BLaER1 treated with 17β-estradiol and CSF1 and Interleukin-3, amounts not matched to agents 10 nM and 100 nM (cell line): ENCODE measurements at regions not wholly inside any gene's neighbourhood (a gene's known extent, or its start where the extent isn't known, plus 50 kb on each side); places are given as distances from the start of the nearest gene placed in this dataset.

Source experiments
- H3K27ac ChIP-seq, 11 experiments: shearing (Covaris generic); formaldehyde crosslinking; 2 replicates each; pipeline ENCODE4 v1.8.1; 2022
- H3K27me3 ChIP-seq, 11 experiments: shearing (Covaris generic); formaldehyde crosslinking; 2 replicates each; pipeline ENCODE4 v1.8.1; 2022
- H3K36me3 ChIP-seq, 11 experiments: shearing (Covaris generic); formaldehyde crosslinking; 2 replicates each; pipeline ENCODE4 v1.8.1; 2022
- H3K4me1 ChIP-seq, 10 experiments: shearing (Covaris generic); formaldehyde crosslinking; 2 replicates each; pipeline ENCODE4 v1.8.1; 2022
- H3K4me2 ChIP-seq, 11 experiments: shearing (Covaris generic); formaldehyde crosslinking; 2 replicates each; pipeline ENCODE4 v1.8.1; 2022
- H3K4me3 ChIP-seq, 10 experiments: shearing (Covaris generic); formaldehyde crosslinking; 2 replicates each; pipeline ENCODE4 v1.8.1; 2022
- H3K9ac ChIP-seq, 11 experiments: shearing (Covaris generic); formaldehyde crosslinking; 2 replicates each; pipeline ENCODE4 v1.8.1; 2022
- H3K9me3 ChIP-seq, 11 experiments: shearing (Covaris generic); formaldehyde crosslinking; replicated peaks in 1 of 11; 2 replicates each; pipeline ENCODE4 v1.8.1; 2022
- H4K20me1 ChIP-seq, 11 experiments: shearing (Covaris generic); formaldehyde crosslinking; 2 replicates each; pipeline ENCODE4 v1.8.1; 2022
- Cebpa-rat ChIP-seq, 11 experiments: shearing (Covaris generic); IDR thresholded peaks; 2 replicates each; pipeline ENCODE4 v1.8.1; 2022

DNA sequence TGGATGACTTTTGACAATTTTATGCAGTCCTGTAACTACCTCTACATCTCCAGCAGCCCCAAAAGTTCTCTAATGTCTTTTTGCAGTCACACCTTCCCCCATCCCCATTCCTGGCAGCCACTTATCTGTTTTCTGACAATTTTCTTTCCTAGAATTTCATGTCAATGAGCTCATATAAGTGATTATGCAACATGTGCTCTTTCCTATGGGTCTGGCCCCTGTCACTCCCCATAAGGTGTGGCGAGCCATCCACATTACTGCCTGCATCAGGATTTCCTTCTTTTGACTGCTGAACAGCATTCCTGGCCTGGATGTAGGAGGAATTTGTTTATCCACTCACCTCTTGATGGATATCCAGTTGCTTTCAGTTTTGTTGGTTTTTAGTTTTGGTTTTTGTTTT, 146.7 kb upstream of the MGMT start:
- Histone ChIP-seq H3K27ac (no peak overlapping the region), H3K4me3 (no peak overlapping the region), H3K36me3 (no peaks in the 10 kb centered on the region), H3K27me3 (no peaks in the 10 kb centered on the region), H4K20me1 (no peaks in the 10 kb centered on the region), H3K9ac (no peak overlapping the region), H3K4me2 (no peak overlapping the region), H3K9me3 (peaks cover 19 to 34% (median 28%) of the 10 kb centered on the region in 11 experiments), H3K4me1 (peaks cover 0 to 15% (median 10%) of the 10 kb centered on the region in 10 experiments; a peak in 11 of 20 replicates)
- 0 out of 22 replicates have a peak, but pooled peaks of 1 of the 11 experiments have one; percentile 32 for TF ChIP-seq Cebpa-rat (IDR thresholded peaks at IDR 0.05)

DNA sequence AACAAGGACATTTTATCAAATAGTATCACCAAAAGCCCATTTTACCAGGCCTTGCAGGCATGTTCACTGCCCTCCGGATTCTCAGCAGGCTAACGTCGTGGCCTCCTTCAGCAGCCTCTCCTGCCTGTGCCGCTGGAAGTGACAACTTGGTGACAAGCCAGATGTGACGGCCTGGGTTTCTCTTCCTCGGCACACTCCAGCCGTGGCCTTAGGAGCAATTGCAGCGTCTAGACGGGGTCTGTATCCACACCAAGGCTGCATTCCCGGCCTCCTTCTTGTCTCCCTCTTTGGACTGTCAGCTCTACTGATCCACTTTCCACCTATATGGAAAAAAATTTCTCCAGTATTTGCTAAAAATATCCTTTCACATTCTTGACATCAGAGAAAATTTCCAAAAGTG, 145.3 kb upstream of the MGMT start:
- Histone ChIP-seq H3K4me2 (no peak overlapping the region), H3K9me3 (peaks cover 5 to 21% (median 14%) of the 10 kb centered on the region in 11 experiments), H3K4me1 (peaks cover 3 to 15% (median 10%) of the 10 kb centered on the region in 10 experiments; a peak in 16 of 20 replicates), H3K27ac (no peak overlapping the region), H3K4me3 (no peak overlapping the region), H3K36me3 (no peaks in the 10 kb centered on the region), H4K20me1 (no peaks in the 10 kb centered on the region), H3K27me3 (no peaks in the 10 kb centered on the region), H3K9ac (no peak overlapping the region)
- no peak for TF ChIP-seq Cebpa-rat (IDR thresholded peaks at IDR 0.05)

DNA sequence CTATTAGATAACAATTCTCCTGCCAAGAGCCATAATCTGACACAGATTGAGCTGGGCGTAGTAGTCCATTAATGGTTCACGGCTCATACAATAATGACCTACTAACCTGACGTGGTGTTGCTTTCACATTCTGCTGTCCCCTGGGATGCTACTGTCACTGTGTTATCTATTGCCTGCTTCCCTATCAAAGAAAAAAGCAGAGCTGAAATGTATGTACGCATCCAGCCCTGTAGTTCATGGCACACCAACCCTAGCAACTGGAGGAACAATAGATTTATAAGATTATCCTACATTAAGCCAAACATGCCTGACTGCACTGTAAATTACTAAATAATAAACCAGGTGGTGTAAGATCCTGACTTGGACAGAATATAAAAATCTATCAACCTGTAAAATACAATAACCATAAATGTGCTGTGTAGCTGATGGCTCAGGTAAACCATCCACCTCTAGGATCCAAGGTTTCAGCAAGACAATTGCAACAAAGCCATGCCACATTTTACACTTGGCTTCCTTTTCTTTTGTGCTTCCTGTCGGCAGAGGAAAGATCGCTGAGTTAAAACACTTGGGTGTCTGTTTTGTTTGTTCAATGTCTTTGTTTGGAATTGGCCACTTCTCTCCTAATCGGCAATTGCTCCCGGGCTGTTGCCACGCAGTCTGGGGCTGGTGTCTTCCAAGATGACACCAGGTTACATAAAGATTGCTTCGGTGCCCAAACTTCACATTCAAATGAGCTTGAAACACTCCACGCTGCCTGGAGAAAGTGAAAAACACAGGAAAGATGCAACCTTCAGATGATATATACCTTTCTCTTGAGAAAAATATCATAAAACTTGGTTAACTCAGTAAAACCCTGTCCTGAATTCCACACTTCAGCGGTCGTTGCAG, 143.9 kb upstream of the MGMT start:
- H3K36me3 ChIP-seq: no peaks in the 10 kb centered on the region
- no peak for TF ChIP-seq Cebpa-rat (IDR thresholded peaks at IDR 0.05)
- H3K9me3 ChIP-seq: peaks cover 0 to 13% (median 8%) of the 10 kb centered on the region in 11 experiments; a peak in 12 of 22 replicates
- no peaks in the 10 kb centered on the region for H4K20me1 ChIP-seq
- peak overlapping the region in 8 of 11 experiments; percentile 11 to 57 (median 25); a peak in 15 of 22 replicates for H3K4me2 ChIP-seq
- H3K27me3 ChIP-seq: no peaks in the 10 kb centered on the region
- H3K27ac ChIP-seq: no peak overlapping the region
- H3K9ac ChIP-seq: no peak overlapping the region
- H3K4me1 ChIP-seq: peaks cover 12 to 22% (median 17%) of the 10 kb centered on the region in 10 experiments; a peak in 18 of 20 replicates
- no peak overlapping the region for H3K4me3 ChIP-seq

DNA sequence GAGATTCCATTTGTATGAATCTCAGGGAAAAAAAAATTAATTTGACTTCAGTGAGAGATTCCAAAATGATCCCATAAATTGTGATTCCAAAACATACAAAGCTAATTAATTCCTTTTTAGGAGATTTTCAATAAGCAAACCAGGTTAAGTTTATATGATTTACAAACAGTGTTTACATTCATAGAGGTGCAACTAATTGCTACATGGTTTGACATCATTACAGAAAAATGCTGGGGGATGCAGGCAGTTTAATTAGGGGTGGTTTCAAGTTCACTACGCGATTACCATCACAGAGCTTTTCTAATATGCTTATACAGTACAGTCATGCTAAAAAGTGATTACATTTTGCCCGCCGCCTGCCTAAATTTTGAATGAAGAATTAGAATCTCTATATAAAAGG, 143.2 kb upstream of the MGMT start:
- Histone ChIP-seq H3K36me3 (no peaks in the 10 kb centered on the region), H3K4me2 (0 out of 22 replicates have a peak overlapping the region, but pooled peaks of 2 of the 11 experiments have one; percentile 24 to 57), H3K4me1 (peaks cover 12 to 22% (median 18%) of the 10 kb centered on the region in 10 experiments; a peak in 18 of 20 replicates), H3K9me3 (peaks cover 0 to 13% (median 8%) of the 10 kb centered on the region in 11 experiments; a peak in 12 of 22 replicates), H3K9ac (no peak overlapping the region), H3K27ac (no peak overlapping the region), H3K27me3 (no peaks in the 10 kb centered on the region), H4K20me1 (no peaks in the 10 kb centered on the region), H3K4me3 (no peak overlapping the region)
- TF ChIP-seq Cebpa-rat (IDR thresholded peaks at IDR 0.05): no peak

DNA sequence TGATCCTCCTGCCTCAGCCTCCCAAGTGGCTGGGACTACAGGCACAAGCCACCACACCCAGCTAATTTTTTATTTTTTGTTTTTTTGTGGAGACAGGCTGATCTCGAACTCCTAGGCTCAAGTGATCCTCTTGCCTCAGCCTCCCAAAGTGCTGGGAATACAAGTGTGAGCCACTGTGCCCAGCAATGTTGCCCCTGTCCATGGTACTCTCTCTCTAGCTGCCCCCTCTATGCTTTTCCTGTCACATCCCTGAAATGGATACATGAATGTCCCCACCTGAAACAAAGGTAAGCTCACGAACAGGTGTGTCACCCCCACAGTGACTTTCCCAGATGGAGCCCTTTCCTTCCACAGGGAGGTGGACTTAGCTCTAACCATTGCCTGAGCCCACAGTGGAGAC, 141.1 kb upstream of the MGMT start:
- Histone ChIP-seq H3K4me2 (no peak overlapping the region), H4K20me1 (no peaks in the 10 kb centered on the region), H3K27ac (no peak overlapping the region), H3K4me3 (no peak overlapping the region), H3K4me1 (peaks cover 12 to 32% (median 26%) of the 10 kb centered on the region in 10 experiments; a peak in 18 of 20 replicates), H3K36me3 (no peaks in the 10 kb centered on the region), H3K27me3 (no peaks in the 10 kb centered on the region), H3K9me3 (peaks cover 0 to 5% (median under 1%) of the 10 kb centered on the region in 11 experiments; a peak in 7 of 22 replicates), H3K9ac (no peak overlapping the region)
- no peak for TF ChIP-seq Cebpa-rat (IDR thresholded peaks at IDR 0.05)

DNA sequence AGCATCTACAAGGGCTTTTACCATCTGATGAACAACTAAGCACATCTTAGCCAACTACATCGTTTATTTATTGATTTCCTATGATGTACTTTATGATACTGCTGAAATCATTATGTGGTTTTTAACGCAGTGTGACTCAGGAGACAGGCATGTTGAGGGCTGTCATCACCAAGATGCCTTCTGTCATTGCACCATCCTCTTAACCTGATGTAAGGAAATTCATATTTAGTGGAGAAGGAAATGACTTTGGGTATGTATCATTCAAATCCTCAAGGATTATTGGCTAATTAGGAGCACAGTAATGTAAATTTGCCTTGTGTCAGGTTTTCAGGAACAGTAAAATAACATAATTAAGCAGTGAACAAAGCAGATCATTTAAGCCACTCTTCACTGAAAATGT, 138.5 kb upstream of the MGMT start:
- no peak overlapping the region for H3K9ac ChIP-seq
- H3K27ac ChIP-seq: no peak overlapping the region
- no peak overlapping the region for H3K4me3 ChIP-seq
- no peaks in the 10 kb centered on the region for H3K27me3 ChIP-seq
- H3K4me1 ChIP-seq: peaks cover 7 to 32% (median 17%) of the 10 kb centered on the region in 10 experiments; a peak in 18 of 20 replicates
- TF ChIP-seq Cebpa-rat (IDR thresholded peaks at IDR 0.05): no peak
- H3K4me2 ChIP-seq: no peak overlapping the region; a peak in 2 of 22 replicates
- H3K9me3 ChIP-seq: no peaks in the 10 kb centered on the region
- no peaks in the 10 kb centered on the region for H4K20me1 ChIP-seq
- no peaks in the 10 kb centered on the region for H3K36me3 ChIP-seq

DNA sequence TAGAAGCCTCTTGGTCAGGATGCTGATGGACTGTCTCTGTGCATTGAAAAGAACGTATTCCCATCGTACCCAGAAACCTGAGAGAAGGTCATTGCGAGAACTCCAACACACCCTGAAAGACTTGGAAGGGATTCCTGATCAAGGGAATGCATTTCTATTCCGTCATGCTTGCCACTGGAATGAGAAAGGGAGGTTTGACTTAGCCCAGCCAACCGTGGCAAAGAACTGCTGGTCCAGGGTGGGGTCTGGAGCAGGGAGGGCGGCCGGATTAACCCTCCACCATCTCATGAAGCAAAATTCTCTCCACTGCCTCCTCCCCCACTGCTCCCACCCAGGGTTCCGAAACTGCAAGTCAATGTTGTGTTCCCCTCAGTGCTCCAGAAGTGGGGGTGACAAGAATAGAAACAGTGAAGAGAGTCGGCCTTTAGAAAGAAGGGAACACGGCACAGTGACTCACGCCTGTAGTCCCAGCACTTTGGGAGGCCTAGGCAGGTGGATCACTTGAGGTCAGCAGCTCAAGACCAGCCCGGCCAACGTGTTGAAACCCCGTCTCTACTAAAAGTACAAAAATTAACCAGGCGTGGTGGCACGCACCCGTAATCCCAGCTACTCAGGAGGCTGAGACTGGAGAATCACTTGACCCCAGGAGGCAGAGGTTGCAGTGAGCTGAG, 137.5 kb upstream of the MGMT start:
- Histone ChIP-seq H3K36me3 (no peaks in the 10 kb centered on the region), H3K4me2 (peak overlapping the region in 6 of 11 experiments; percentile 5 to 34 (median 29); a peak in 10 of 22 replicates), H3K9ac (no peak overlapping the region), H3K27me3 (no peaks in the 10 kb centered on the region), H3K27ac (no peak overlapping the region), H4K20me1 (no peaks in the 10 kb centered on the region), H3K9me3 (no peaks in the 10 kb centered on the region), H3K4me1 (peaks cover 6 to 32% (median 16%) of the 10 kb centered on the region in 10 experiments; a peak in 17 of 20 replicates), H3K4me3 (no peak overlapping the region)
- no peak for TF ChIP-seq Cebpa-rat (IDR thresholded peaks at IDR 0.05)

DNA sequence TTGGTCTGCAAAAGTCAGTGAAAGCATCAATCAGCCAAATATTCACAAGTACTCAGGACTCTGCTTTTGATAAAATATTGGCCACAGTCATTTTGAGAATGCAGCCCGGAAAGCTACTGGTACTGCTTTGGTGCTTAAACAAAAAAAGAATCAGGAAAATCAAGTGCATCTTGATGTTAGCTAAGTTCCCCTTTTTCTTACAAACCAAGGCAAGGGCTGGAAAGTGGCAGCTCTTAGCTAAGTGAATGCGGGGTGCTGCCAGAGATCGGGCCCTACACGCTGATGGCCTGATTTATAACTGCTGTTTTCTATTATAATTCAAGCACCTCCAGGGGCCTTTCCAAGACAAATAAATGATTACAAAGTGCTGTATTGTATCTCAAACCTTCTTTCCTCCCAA, 136.8 kb upstream of the MGMT start:
- TF ChIP-seq Cebpa-rat (IDR thresholded peaks at IDR 0.05): no peak

More for the DNA sequence above, 136.8 kb upstream of the MGMT start:
- H3K9ac ChIP-seq: no peak overlapping the region
- no peaks in the 10 kb centered on the region for H4K20me1 ChIP-seq
- H3K4me3 ChIP-seq: no peak overlapping the region
- peaks cover 6 to 32% (median 16%) of the 10 kb centered on the region in 10 experiments; a peak in 17 of 20 replicates for H3K4me1 ChIP-seq
- no peaks in the 10 kb centered on the region for H3K9me3 ChIP-seq
- no peaks in the 10 kb centered on the region for H3K36me3 ChIP-seq
- no peak overlapping the region for H3K27ac ChIP-seq
- no peaks in the 10 kb centered on the region for H3K27me3 ChIP-seq
- H3K4me2 ChIP-seq: peak overlapping the region in 6 of 11 experiments; percentile 5 to 34 (median 29); a peak in 9 of 22 replicates
